Peyer's patch (tissue), 4 donors: ENCODE measurements at regions not wholly inside any gene's neighbourhood (a gene's known extent, or its start where the extent isn't known, plus 50 kb on each side); places are given as distances from the start of the nearest gene placed in this dataset.
"Not testable (repeated sequence)": the region's sequence is repeated elsewhere in the genome, so short reads cannot be mapped to it uniquely, and the experiment has no call there.

Experiments
- DNase-seq, 3 donors: peaks; one replicate each; pipeline ENCODE4 v3.0.0-alpha.2; 2017 to 2019
- H3K27ac ChIP-seq, 4 donors: fragments of 200-600 bp; sonication (generic); one replicate each; pipeline ENCODE4 v1.5.1; 2016 to 2019
- H3K27me3 ChIP-seq, 2 donors: fragments of 200-600 bp; sonication (generic); one replicate each; pipeline ENCODE4 v1.5.1; 2019
- H3K36me3 ChIP-seq, 3 donors: fragments of 200-600 bp; sonication (generic); one replicate each; pipeline ENCODE4 v1.5.1; 2016 to 2019
- H3K4me1 ChIP-seq, 4 donors: fragments of 200-600 bp; sonication (generic); one replicate each; pipeline ENCODE4 v1.5.1; 2016 to 2019
- H3K4me3 ChIP-seq, 4 donors: fragments of 200-600 bp; sonication (generic); 1 replicate in 3 of 4; 2 replicates in 1 of 4; pipeline ENCODE4 v1.5.1; 2016 to 2019; ENCODE audit warnings: mild to moderate bottlenecking in 1 of 4
- H3K9me3 ChIP-seq, 4 donors: fragments of 200-600 bp; sonication (generic); one replicate each; pipeline ENCODE4 v1.5.1; 2016 to 2019; ENCODE audit warnings: mild to moderate bottlenecking in 1 of 4
- POLR2A ChIP-seq, 2 donors: fragments of 450-650 bp; IDR thresholded peaks; one replicate each; pipeline ENCODE4 v1.5.1; 2017; ENCODE audit warnings: antibody characterized with exemption in 2 of 2, mild to moderate bottlenecking in 2 of 2, moderate library complexity in 2 of 2
- TF ChIP-seq, protein P1 (sequence below), 6 experiments: fragments of 450-650 bp in 4 of 6; fragments of 200-600 bp in 2 of 6; sonication (generic) in 1 of 6; IDR thresholded peaks; one replicate each; pipeline ENCODE4 v1.5.1; 2017 to 2019; ENCODE audit warnings: antibody characterized with exemption in 6 of 6, mild to moderate bottlenecking in 3 of 6, moderate library complexity in 1 of 6

DNA sequence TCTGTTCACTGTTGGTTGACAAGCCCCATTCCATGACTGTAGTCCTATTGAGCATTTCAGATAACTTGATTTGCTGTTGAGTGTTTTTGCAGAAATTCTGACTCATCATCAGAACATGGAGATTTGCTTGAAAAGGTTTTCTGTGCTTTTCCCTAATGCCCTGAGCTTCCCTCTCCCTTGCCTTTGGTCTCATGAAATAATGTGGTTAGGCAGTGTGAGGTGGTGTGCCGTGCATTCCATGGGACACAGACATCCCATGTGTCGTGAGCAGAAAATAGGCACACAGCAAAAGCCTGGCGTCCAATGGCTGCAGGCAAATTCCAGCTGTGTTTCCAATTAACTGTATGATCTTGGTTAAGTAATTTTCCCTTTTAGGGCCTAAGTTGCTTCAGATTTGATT lies 197.4 kb downstream of the DLEU7 start:
- no peak overlapping the region for H3K4me3 ChIP-seq
- no peaks in the 10 kb centered on the region for H3K4me1 ChIP-seq
- H3K9me3 ChIP-seq = no peaks in the 10 kb centered on the region
- no peaks in the 10 kb centered on the region for H3K36me3 ChIP-seq
- no peak for DNase-seq
- H3K27me3 ChIP-seq = no peaks in the 10 kb centered on the region
- TF ChIP-seq POLR2A (IDR thresholded peaks at IDR 0.05) = no peak
- TF ChIP-seq, protein P1, sequence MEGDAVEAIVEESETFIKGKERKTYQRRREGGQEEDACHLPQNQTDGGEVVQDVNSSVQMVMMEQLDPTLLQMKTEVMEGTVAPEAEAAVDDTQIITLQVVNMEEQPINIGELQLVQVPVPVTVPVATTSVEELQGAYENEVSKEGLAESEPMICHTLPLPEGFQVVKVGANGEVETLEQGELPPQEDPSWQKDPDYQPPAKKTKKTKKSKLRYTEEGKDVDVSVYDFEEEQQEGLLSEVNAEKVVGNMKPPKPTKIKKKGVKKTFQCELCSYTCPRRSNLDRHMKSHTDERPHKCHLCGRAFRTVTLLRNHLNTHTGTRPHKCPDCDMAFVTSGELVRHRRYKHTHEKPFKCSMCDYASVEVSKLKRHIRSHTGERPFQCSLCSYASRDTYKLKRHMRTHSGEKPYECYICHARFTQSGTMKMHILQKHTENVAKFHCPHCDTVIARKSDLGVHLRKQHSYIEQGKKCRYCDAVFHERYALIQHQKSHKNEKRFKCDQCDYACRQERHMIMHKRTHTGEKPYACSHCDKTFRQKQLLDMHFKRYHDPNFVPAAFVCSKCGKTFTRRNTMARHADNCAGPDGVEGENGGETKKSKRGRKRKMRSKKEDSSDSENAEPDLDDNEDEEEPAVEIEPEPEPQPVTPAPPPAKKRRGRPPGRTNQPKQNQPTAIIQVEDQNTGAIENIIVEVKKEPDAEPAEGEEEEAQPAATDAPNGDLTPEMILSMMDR (IDR thresholded peaks at IDR 0.05) = no peak
- no peak overlapping the region for H3K27ac ChIP-seq

DNA sequence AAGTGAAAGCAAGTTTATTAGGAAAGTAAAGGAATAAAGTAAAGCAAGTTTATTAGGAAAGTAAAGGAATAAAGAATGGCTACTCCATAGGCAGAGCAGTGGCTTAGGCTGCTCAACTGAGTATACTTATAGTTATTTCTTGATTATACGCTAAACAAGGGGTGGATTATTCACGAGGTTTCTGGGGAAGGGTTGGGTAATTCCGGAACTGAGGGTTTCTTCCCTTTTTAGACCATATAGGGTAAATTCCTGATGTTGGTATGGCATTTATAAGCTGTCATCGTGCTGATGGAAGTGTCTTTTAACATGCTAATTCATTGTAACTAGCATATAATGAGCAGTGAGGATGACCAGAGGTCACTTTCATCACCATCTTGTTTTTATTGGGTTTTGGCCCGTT lies 194.3 kb downstream of the DLEU7 start:
- H3K9me3 ChIP-seq = no peaks in the 10 kb centered on the region
- TF ChIP-seq, protein P1 (IDR thresholded peaks at IDR 0.05) = no peak
- TF ChIP-seq POLR2A (IDR thresholded peaks at IDR 0.05) = no peak
- no peaks in the 10 kb centered on the region for H3K27me3 ChIP-seq
- no peak for DNase-seq
- H3K4me1 ChIP-seq = no peaks in the 10 kb centered on the region
- no peak overlapping the region for H3K4me3 ChIP-seq
- no peaks in the 10 kb centered on the region for H3K36me3 ChIP-seq
- no peak overlapping the region for H3K27ac ChIP-seq

DNA sequence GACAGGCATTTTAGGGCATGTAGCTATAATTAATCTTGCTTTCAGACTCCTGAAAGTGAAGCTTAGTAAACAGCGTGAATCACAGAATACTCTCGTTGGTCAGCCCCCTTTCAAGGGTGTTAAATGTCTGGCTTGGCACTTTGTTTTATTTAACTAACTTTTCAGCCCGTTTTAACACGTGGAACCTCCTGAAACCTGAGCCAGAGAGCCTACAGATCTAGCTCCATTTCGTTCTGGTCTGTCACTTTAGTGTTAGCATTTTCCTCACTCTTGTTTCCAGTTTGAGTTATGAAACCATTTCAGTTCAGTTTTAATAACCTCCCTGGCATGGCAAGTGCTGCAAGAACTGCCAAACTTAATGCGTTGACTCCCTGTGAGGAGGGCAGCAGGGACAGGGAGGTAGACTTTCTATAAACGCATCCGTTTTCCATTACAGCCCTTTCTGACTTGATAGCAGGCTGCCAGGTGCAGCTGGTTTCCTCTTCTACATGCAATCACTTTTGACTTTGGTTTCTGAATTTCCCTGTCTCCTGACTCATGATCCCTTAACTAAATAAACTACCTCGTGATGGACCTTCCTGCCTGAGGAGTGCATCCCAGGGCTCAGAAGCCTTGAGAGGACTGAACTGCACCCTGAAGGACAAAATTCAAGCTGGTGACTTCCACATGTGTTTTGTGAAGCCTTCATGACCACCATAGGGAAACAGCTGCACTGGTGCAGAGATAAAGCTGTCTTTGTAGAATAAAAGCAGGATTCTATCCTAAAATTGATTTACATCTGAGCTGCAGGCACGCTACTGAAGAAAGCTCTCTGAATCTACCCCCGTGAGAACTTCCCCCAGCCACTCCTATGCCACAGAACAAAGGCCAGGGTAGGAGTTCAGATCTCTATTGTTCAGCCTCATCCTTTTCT lies 192.6 kb downstream of the DLEU7 start:
- Histone ChIP-seq H3K9me3 (no peaks in the 10 kb centered on the region), H3K27ac (no peak overlapping the region), H3K27me3 (no peaks in the 10 kb centered on the region), H3K4me3 (no peak overlapping the region), H3K4me1 (no peaks in the 10 kb centered on the region), H3K36me3 (no peaks in the 10 kb centered on the region)
- TF ChIP-seq, protein P1 (IDR thresholded peaks at IDR 0.05) = no peak
- TF ChIP-seq POLR2A (IDR thresholded peaks at IDR 0.05) = no peak
- no peak for DNase-seq

DNA sequence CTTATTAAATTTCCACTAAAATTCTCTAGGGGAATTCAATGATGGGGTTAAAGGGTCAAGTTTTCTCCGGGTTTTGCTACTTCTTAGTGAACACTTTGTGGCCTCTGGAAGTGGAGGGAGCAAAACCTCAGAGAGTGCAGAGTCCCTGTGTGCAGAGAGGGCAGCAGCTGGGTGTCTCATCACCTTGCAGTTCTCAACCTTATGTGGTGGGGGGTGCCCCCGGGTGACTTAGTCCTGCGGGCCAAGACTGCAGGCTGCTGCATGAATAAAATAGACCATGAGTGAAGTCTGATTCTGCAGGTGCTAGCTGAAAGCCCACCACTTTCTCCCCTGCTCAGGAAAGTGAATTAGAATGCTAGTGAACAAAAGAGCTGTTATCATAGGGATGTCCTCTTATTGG lies 191.6 kb downstream of the DLEU7 start:
- no peaks in the 10 kb centered on the region for H3K9me3 ChIP-seq
- H3K27me3 ChIP-seq = no peaks in the 10 kb centered on the region
- H3K4me1 ChIP-seq = no peaks in the 10 kb centered on the region
- DNase-seq = no peak
- H3K4me3 ChIP-seq = no peak overlapping the region
- TF ChIP-seq, protein P1 (IDR thresholded peaks at IDR 0.05) = no peak
- TF ChIP-seq POLR2A (IDR thresholded peaks at IDR 0.05) = no peak
- no peaks in the 10 kb centered on the region for H3K36me3 ChIP-seq
- no peak overlapping the region for H3K27ac ChIP-seq

DNA sequence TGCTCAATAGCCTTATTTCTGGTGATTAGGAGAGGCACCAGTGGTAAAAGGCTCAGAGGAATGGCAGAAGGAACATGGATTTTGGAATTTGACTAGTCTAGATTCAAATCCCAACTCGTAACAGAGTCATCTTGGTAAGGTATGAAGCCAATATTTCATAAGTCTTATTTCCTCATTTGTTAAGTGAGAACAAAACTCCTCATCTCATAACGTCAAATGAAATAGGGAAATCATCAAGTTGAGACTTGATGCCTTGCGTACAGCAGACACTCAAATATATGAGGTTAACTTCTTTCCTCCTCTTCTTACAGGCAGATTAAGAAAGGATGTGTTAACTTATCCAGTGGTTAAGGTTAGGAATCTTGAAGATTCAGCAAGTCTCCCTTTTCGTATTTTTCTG lies 189.2 kb downstream of the DLEU7 start:
- DNase-seq = no peak
- Histone ChIP-seq H3K4me1 (no peaks in the 10 kb centered on the region), H3K36me3 (no peaks in the 10 kb centered on the region), H3K27ac (no peak overlapping the region), H3K27me3 (no peaks in the 10 kb centered on the region), H3K4me3 (no peak overlapping the region), H3K9me3 (no peaks in the 10 kb centered on the region)
- TF ChIP-seq, protein P1 (IDR thresholded peaks at IDR 0.05) = no peak
- TF ChIP-seq POLR2A (IDR thresholded peaks at IDR 0.05) = no peak

DNA sequence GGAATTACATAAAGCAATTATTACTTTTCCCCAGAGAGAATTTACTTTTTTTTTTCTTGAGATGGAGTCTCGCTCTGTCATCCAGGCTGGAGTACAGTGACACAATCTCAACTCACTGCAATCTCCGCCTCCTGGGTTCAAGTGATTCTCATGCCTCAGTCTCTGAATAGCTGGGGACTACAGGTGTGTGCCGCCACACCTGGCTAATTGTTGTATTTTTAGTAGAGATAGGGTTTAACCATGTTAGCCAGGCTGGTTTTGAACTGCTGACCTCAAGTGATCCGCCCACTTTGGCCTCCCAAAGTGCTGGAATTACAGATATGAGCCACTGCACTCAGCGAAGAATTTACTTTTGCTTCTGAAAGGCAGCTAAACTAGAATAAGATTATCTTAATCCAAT lies 181.6 kb downstream of the DLEU7 start:
- H3K9me3 ChIP-seq, H3K27me3 ChIP-seq, H3K36me3 ChIP-seq, H3K4me3 ChIP-seq, H3K4me1 ChIP-seq, H3K27ac ChIP-seq, DNase-seq: not testable (repeated sequence)
